ENCODE measurements at regions not wholly inside any gene's neighbourhood (a gene's known extent, or its start where the extent isn't known, plus 50 kb on each side); places are given as distances from the start of the nearest gene placed in this dataset.

DNA sequence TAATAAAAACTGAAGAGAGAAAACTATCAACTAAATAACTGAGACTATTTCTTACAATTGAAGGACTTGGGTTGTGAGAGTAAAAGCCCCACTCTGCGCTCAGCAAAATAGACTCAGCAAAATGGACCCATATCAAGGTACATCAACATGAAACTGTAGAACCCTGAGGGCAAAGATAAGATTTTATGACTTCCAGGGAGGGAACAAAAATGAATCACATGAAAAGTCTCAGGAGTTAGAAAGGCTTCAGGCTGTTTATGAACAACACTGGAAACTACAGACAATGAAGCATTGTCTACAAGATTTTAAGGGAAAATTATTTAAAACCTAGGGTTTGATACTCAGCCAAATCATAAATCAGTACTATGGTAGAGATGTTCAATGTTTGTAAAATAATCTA is 434.3 kb downstream of the PTPRC start:
- TF ChIP-seq, protein P1, sequence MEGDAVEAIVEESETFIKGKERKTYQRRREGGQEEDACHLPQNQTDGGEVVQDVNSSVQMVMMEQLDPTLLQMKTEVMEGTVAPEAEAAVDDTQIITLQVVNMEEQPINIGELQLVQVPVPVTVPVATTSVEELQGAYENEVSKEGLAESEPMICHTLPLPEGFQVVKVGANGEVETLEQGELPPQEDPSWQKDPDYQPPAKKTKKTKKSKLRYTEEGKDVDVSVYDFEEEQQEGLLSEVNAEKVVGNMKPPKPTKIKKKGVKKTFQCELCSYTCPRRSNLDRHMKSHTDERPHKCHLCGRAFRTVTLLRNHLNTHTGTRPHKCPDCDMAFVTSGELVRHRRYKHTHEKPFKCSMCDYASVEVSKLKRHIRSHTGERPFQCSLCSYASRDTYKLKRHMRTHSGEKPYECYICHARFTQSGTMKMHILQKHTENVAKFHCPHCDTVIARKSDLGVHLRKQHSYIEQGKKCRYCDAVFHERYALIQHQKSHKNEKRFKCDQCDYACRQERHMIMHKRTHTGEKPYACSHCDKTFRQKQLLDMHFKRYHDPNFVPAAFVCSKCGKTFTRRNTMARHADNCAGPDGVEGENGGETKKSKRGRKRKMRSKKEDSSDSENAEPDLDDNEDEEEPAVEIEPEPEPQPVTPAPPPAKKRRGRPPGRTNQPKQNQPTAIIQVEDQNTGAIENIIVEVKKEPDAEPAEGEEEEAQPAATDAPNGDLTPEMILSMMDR (conservative IDR thresholded peaks at IDR 0.05; ENCODE audit: low read depth, low read length), result no peak
- no peak for TF ChIP-seq EZH2 (IDR thresholded peaks at IDR 0.05; ENCODE audit: borderline replicate concordance, low read depth, low read length, poor library complexity, severe bottlenecking)
- intact Hi-C loops (cut with micrococcal nuclease; ENCODE audit: unreplicated experiment), result no loop called here
- CTCF ChIA-PET, result no interaction called here

DNA sequence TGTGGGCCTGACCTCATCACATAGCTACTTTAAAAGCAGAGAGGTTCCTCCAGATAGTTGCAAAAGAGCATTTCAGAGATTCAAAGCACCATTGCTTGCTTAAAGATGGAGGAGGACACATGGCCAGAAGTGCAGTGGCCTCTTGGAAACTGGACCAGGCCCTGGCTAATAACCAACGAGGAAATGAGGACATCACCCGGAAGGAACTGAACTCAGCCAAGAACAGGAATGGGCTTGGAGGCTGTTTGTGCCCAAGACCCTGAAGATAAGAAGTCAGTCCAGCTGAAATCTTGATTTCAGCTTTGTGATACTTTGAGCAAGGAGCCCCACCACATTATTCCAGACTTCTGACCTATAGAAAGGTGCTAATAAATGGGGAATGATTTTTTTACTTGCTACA is 437.0 kb downstream of the PTPRC start:
- POLR2A ChIA-PET (ENCODE audit: low non-redundant PET), result no interaction called here
- TF ChIP-seq, protein P1 (conservative IDR thresholded peaks at IDR 0.05; ENCODE audit: low read depth, low read length), result no peak
- no peak for TF ChIP-seq EZH2 (IDR thresholded peaks at IDR 0.05; ENCODE audit: borderline replicate concordance, low read depth, low read length, poor library complexity, severe bottlenecking)
- peaks cover 5% of the 10 kb centered on the region for H3K4me1 ChIP-seq (ENCODE audit: insufficient read depth, low read length, poor library complexity, severe bottlenecking)
- BruUV-seq (replicated peaks), result no TSS peak
- intact Hi-C loops (cut with micrococcal nuclease; ENCODE audit: unreplicated experiment), result no loop called here
- H3K27me3 ChIP-seq (replicated peaks; ENCODE audit: insufficient read depth, low read depth, low read length, poor library complexity), result no peaks in the 10 kb centered on the region
- no peaks in the 10 kb centered on the region for H3K9me3 ChIP-seq (ENCODE audit: low read depth, low read length, poor library complexity, severe bottlenecking)
- no peak for DNase-seq (ENCODE audit: low spot score)
- CTCF ChIA-PET, result no interaction called here
- no peak overlapping the region for H3K4me3 ChIP-seq (ENCODE audit: low read depth, low read length, poor library complexity, severe bottlenecking)
- no peaks in the 10 kb centered on the region for H3K36me3 ChIP-seq (ENCODE audit: insufficient read depth, low read length, poor library complexity, severe bottlenecking)
- H3K27ac ChIP-seq (ENCODE audit: low read depth, low read length, poor library complexity, severe bottlenecking), result no peak overlapping the region

More for the DNA sequence above, 434.3 kb downstream of the PTPRC start:
- Histone ChIP-seq H3K36me3 (ENCODE audit: insufficient read depth, low read length, poor library complexity, severe bottlenecking) (no peaks in the 10 kb centered on the region), H3K27me3 (replicated peaks; ENCODE audit: insufficient read depth, low read depth, low read length, poor library complexity) (no peaks in the 10 kb centered on the region), H3K27ac (ENCODE audit: low read depth, low read length, poor library complexity, severe bottlenecking) (no peak overlapping the region), H3K4me1 (ENCODE audit: insufficient read depth, low read length, poor library complexity, severe bottlenecking) (peaks cover 5% of the 10 kb centered on the region), H3K4me3 (ENCODE audit: low read depth, low read length, poor library complexity, severe bottlenecking) (no peak overlapping the region), H3K9me3 (ENCODE audit: low read depth, low read length, poor library complexity, severe bottlenecking) (no peaks in the 10 kb centered on the region)
- POLR2A ChIA-PET (ENCODE audit: low non-redundant PET), result no interaction called here
- DNase-seq (ENCODE audit: low spot score), result no peak
- BruUV-seq (replicated peaks), result no TSS peak

DNA sequence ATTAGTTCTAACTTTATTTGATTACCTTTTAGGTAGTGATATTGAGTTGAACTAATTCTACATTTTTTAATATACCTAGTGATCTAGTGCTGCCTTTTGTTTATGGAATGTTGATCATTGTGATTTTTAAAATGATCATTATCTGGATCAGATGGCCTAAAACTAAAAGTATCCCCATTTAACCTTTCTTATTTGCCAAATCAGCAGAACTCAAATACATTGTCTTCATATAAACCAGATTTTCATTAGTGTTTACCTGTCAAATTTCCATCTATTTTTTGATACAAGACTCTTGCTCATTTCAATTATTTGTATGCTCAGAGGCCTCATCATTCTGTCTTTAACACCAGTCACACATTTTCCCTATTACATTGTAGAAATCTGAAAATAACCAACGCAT is 441.2 kb downstream of the PTPRC start:
- TF ChIP-seq, protein P1 (conservative IDR thresholded peaks at IDR 0.05; ENCODE audit: low read depth, low read length), result no peak
- TF ChIP-seq EZH2 (IDR thresholded peaks at IDR 0.05; ENCODE audit: borderline replicate concordance, low read depth, low read length, poor library complexity, severe bottlenecking), result no peak
- CTCF ChIA-PET, result no interaction called here

More for the DNA sequence above, 441.2 kb downstream of the PTPRC start:
- intact Hi-C loops (cut with micrococcal nuclease; ENCODE audit: unreplicated experiment), result no loop called here
- H3K27me3 ChIP-seq (replicated peaks; ENCODE audit: insufficient read depth, low read depth, low read length, poor library complexity), result no peaks in the 10 kb centered on the region
- no peaks in the 10 kb centered on the region for H3K36me3 ChIP-seq (ENCODE audit: insufficient read depth, low read length, poor library complexity, severe bottlenecking)
- H3K4me1 ChIP-seq (ENCODE audit: insufficient read depth, low read length, poor library complexity, severe bottlenecking), result peaks cover 5% of the 10 kb centered on the region
- no TSS peak for BruUV-seq (replicated peaks)
- no peak overlapping the region for H3K27ac ChIP-seq (ENCODE audit: low read depth, low read length, poor library complexity, severe bottlenecking)
- POLR2A ChIA-PET (ENCODE audit: low non-redundant PET), result no interaction called here
- no peak overlapping the region for H3K4me3 ChIP-seq (ENCODE audit: low read depth, low read length, poor library complexity, severe bottlenecking)
- DNase-seq (ENCODE audit: low spot score), result no peak
- H3K9me3 ChIP-seq (ENCODE audit: low read depth, low read length, poor library complexity, severe bottlenecking), result no peaks in the 10 kb centered on the region

Measured in A673 (cell line).